IMR-90 (cell line): ENCODE measurements at regions not wholly inside any gene's neighbourhood (a gene's known extent, or its start where the extent isn't known, plus 50 kb on each side); places are given as distances from the start of the nearest gene placed in this dataset.

Source experiments
- ATAC-seq: fragments of 200-7000 bp; cut with Tn5 transposase; 2 replicates; pipeline ENCODE4 v1.9.1; 2020; ENCODE audit warnings: low read depth, mild to moderate bottlenecking, moderate library complexity
- BruUV-seq: library from RNA; stranded (reverse); fragments of 400-500 nt; replicated peaks from 2 replicates; lab custom pipeline; 2021; lab: Mats Ljungman, UMichigan
- CTCF ChIA-PET: fragments of 300-600 bp; formaldehyde crosslinking; extraction: SDS; loops from one replicate; lab custom pipeline; 2021; ENCODE audit warnings: antibody characterized with exemption; lab: Yijun Ruan, JAX
- POLR2A ChIA-PET: fragments of 300-600 bp; sonication (Branson Sonifier 250); formaldehyde crosslinking; loops from one replicate; lab custom pipeline; 2022; ENCODE audit warnings: antibody characterized with exemption; ENCODE audit not compliant: unreplicated experiment; lab: Charles Lee
- DNase-seq: peaks from one replicate; pipeline ENCODE4 v3.0.0; 2013
- H2AFZ ChIP-seq: replicated peaks from 2 replicates; pipeline ENCODE3; 2013; ENCODE audit warnings: low read length, mild to moderate bottlenecking; ENCODE audit not compliant: poor library complexity
- H2AK5ac ChIP-seq: 2 replicates; pipeline ENCODE4 v1.6.1; 2013; ENCODE audit warnings: low read depth, low read length, inconsistent platforms
- H2AK9ac ChIP-seq: replicated peaks from 2 replicates; pipeline ENCODE3; 2013; ENCODE audit warnings: mild to moderate bottlenecking, low read depth, low read length, moderate library complexity; ENCODE audit not compliant: poor library complexity
- H2BK120ac ChIP-seq: 2 replicates; pipeline ENCODE4 v1.6.1; 2013; ENCODE audit warnings: low read depth, low read length, inconsistent platforms
- H2BK15ac ChIP-seq: 3 replicates; pipeline ENCODE4 v1.6.1; 2013; ENCODE audit warnings: low read depth, low read length, inconsistent platforms
- H2BK20ac ChIP-seq: 2 replicates; pipeline ENCODE4 v1.6.1; 2013; ENCODE audit warnings: low read depth, mild to moderate bottlenecking, inconsistent platforms, low read length, moderate library complexity
- H2BK5ac ChIP-seq: 2 replicates; pipeline ENCODE4 v1.6.1; 2013; ENCODE audit warnings: mild to moderate bottlenecking, low read depth, low read length, inconsistent platforms; ENCODE audit not compliant: poor library complexity, severe bottlenecking
- H3K14ac ChIP-seq: replicated peaks from 2 replicates; pipeline ENCODE4 v1.6.1; 2013; ENCODE audit warnings: low read depth, low read length, inconsistent platforms
- H3K18ac ChIP-seq: 2 replicates; pipeline ENCODE4 v1.6.1; 2013; ENCODE audit warnings: low read depth, low read length, control low read depth
- H3K23ac ChIP-seq: 2 replicates; pipeline ENCODE4 v1.6.1; 2013; ENCODE audit warnings: low read depth, low read length, inconsistent platforms
- H3K27ac ChIP-seq: 2 replicates; pipeline ENCODE4 v1.5.1; 2013; ENCODE audit warnings: mild to moderate bottlenecking, control low read depth, low read length; ENCODE audit not compliant: insufficient read depth
- H3K27me3 ChIP-seq: 2 replicates; pipeline ENCODE4 v1.6.1; 2013; ENCODE audit warnings: low read length; ENCODE audit not compliant: control insufficient read depth, insufficient read depth
- H3K36me3 ChIP-seq: 2 replicates; pipeline ENCODE4 v1.6.1; 2013; ENCODE audit warnings: low read length, mixed read lengths; ENCODE audit not compliant: control insufficient read depth, insufficient read depth
- H3K4ac ChIP-seq: 2 replicates; pipeline ENCODE4 v1.6.1; 2013; ENCODE audit warnings: low read depth, low read length, inconsistent platforms
- H3K4me1 ChIP-seq: 2 replicates; pipeline ENCODE4 v1.6.1; 2013; ENCODE audit warnings: low read length, mixed read lengths; ENCODE audit not compliant: control insufficient read depth, insufficient read depth
- H3K4me2 ChIP-seq: 2 replicates; pipeline ENCODE4 v1.6.1; 2013; ENCODE audit warnings: low read depth, mild to moderate bottlenecking, control low read depth, low read length, moderate library complexity
- H3K4me3 ChIP-seq: 2 replicates; pipeline ENCODE4 v1.5.1; 2013; ENCODE audit warnings: low read depth, mild to moderate bottlenecking, control low read depth, low read length, moderate library complexity; ENCODE audit not compliant: insufficient read depth
- H3K56ac ChIP-seq: 2 replicates; pipeline ENCODE4 v1.6.1; 2013; ENCODE audit warnings: low read length, inconsistent platforms; ENCODE audit not compliant: insufficient read depth; ENCODE audit errors: extremely low read depth
- H3K79me1 ChIP-seq, 2 experiments: 2 replicates each; pipeline ENCODE4 v1.6.1; 2013; ENCODE audit warnings: low read length in 2 of 2, inconsistent platforms in 1 of 2, low read depth in 1 of 2
- H3K9ac ChIP-seq: 2 replicates; pipeline ENCODE4 v1.6.1; 2013; ENCODE audit warnings: low read depth, low read length, control low read depth
- H3K9me1 ChIP-seq: 2 replicates; pipeline ENCODE4 v1.6.1; 2013; ENCODE audit warnings: low read length, inconsistent platforms; ENCODE audit not compliant: insufficient read depth
- H3K9me3 ChIP-seq: 2 replicates; pipeline ENCODE4 v1.6.1; 2013; ENCODE audit warnings: low read length; ENCODE audit not compliant: control insufficient read depth, insufficient read depth
- H4K20me1 ChIP-seq: 2 replicates; pipeline ENCODE4 v1.6.1; 2013; ENCODE audit warnings: low read length, inconsistent platforms; ENCODE audit not compliant: insufficient read depth
- H4K5ac ChIP-seq: 2 replicates; pipeline ENCODE4 v1.6.1; 2013; ENCODE audit warnings: mild to moderate bottlenecking, low read depth, low read length, control low read depth
- H4K8ac ChIP-seq, 2 experiments: 2 replicates each; pipeline ENCODE4 v1.6.1; 2013; ENCODE audit warnings: low read depth in 2 of 2, low read length in 2 of 2, control low read depth in 1 of 2, inconsistent platforms in 1 of 2
- H4K91ac ChIP-seq: 2 replicates; pipeline ENCODE4 v1.6.1; 2013; ENCODE audit warnings: low read depth, low read length, inconsistent platforms; ENCODE audit not compliant: insufficient read depth
- BHLHE40 ChIP-seq: fragments of 150-350 bp; IDR thresholded peaks from 2 replicates; pipeline ENCODE4 v1.6.1; 2016; ENCODE audit warnings: mild to moderate bottlenecking, low read depth, low read length
- CEBPB ChIP-seq: IDR thresholded peaks from 2 replicates; pipeline ENCODE4 v1.6.1; 2012; ENCODE audit warnings: low read depth, low read length, improper control_type of control experiment
- CTCF ChIP-seq: conservative IDR thresholded peaks from 2 replicates; pipeline ENCODE4 v1.5.1; 2012; ENCODE audit warnings: mild to moderate bottlenecking, low read depth, low read length, improper control_type of control experiment
- MAZ ChIP-seq: IDR thresholded peaks from 2 replicates; pipeline ENCODE4 v1.6.1; 2012; ENCODE audit warnings: low read depth, mild to moderate bottlenecking, low read length, improper control_type of control experiment, moderate library complexity, borderline replicate concordance
- MXI1 ChIP-seq: IDR thresholded peaks from 2 replicates; pipeline ENCODE4 v1.6.1; 2012; ENCODE audit warnings: low read depth, mild to moderate bottlenecking, low read length, moderate library complexity, borderline replicate concordance
- NFE2L2 ChIP-seq: fragments of 150-350 bp; IDR thresholded peaks from 2 replicates; pipeline ENCODE4 v1.6.1; 2016; ENCODE audit warnings: low read depth, mild to moderate bottlenecking, low read length
- RAD21 ChIP-seq: IDR thresholded peaks from 2 replicates; pipeline ENCODE4 v1.6.1; 2012; ENCODE audit warnings: low read length, improper control_type of control experiment
- RCOR1 ChIP-seq: IDR thresholded peaks from 2 replicates; pipeline ENCODE4 v1.6.1; 2012; ENCODE audit warnings: mild to moderate bottlenecking, low read length, improper control_type of control experiment; ENCODE audit not compliant: insufficient replicate concordance
- SMC3 ChIP-seq: fragments of 150-350 bp; IDR thresholded peaks from 2 replicates; pipeline ENCODE4 v1.6.1; 2016; ENCODE audit warnings: low read depth, mild to moderate bottlenecking, antibody characterized with exemption, low read length, moderate library complexity
- WGBS, 2 experiments: methylation state at CpG; one replicate each; pipeline versions ENCODE4 v1.1.5 to v1.1.7; 2013; ENCODE audit warnings: missing lambda C conversion rate in 2 of 2; ENCODE audit not compliant: insufficient read length in 1 of 2; ENCODE audit errors: extremely low coverage in 2 of 2; 5-methylcytosine and 5-hydroxymethylcytosine counted together
- dilution Hi-C: fragments of 300-500 bp; cut with HindIII; formaldehyde crosslinking; loops from one replicate; pipeline ENCODE4 v1.14.3; 2018; ENCODE audit warnings: low sequenced_read_pairs; ENCODE audit not compliant: unreplicated experiment
- in situ Hi-C: fragments of 300-500 bp; cut with MboI; formaldehyde crosslinking; loops from 3 replicates; pipeline ENCODE4 v1.14.3; 2019; ENCODE audit warnings: low sequenced_read_pairs, inconsistent platforms, mixed read lengths
- intact Hi-C: fragments of 100-400 bp; cut with micrococcal nuclease; formaldehyde crosslinking; loops from 2 replicates; pipeline ENCODE4 v1.10.0; 2022

GRCh38 chr11:70819022-70819421 lies 420.7 kb downstream of the CTTN start:
- no peak for ATAC-seq
- no peak for DNase-seq
- WGBS, 2 experiments, result 54% methylated on average over 5 of the region's 15 CpGs; no CpG with 5 or more reads in 1 of the 2 experiments

More at GRCh38 chr11:70819022-70819421, 420.7 kb downstream of the CTTN start:
- Histone ChIP-seq H2BK5ac (no peak overlapping the region), H3K18ac (no peak overlapping the region), H3K36me3 (peaks cover 4% of the 10 kb centered on the region; the same call in 1 of the 2 replicates), H3K79me1 (no peaks in the 10 kb centered on the region), H3K4me2 (no peak overlapping the region), H2AFZ (no peak overlapping the region), H2BK120ac (no peak overlapping the region), H3K56ac (no peak overlapping the region), H3K4me3 (no peak overlapping the region), H3K27me3 (peaks cover 2% of the 10 kb centered on the region; the same call in 1 of the 2 replicates), H2BK20ac (no peak overlapping the region), H2BK15ac (no peak overlapping the region), H3K23ac (no peak overlapping the region), H3K9me3 (no peaks in the 10 kb centered on the region; the same call in 1 of the 2 replicates), H3K27ac (no peak overlapping the region), H4K8ac (no peak overlapping the region), H4K5ac (no peak overlapping the region), H4K91ac (no peak overlapping the region), H3K9ac (no peak overlapping the region), H3K4ac (no peak overlapping the region), H3K4me1 (no peaks in the 10 kb centered on the region), H3K9me1 (no peaks in the 10 kb centered on the region), H3K14ac (no peak overlapping the region), H2AK9ac (no peak overlapping the region), H4K20me1 (no peaks in the 10 kb centered on the region; the same call in 1 of the 2 replicates), H2AK5ac (no peak overlapping the region)
- ChIA-PET CTCF (no interaction called here), POLR2A (no interaction called here)
- dilution Hi-C loops, result no loop called here
- in situ Hi-C loops, result no loop called here
- TF ChIP-seq CTCF, result no peak
- no peak for TF ChIP-seq MXI1
- TF ChIP-seq BHLHE40, result no peak
- no peak for TF ChIP-seq CEBPB
- no peak for TF ChIP-seq MAZ
- TF ChIP-seq RCOR1, result no peak
- TF ChIP-seq SMC3, result no peak
- TF ChIP-seq NFE2L2, result no peak
- TF ChIP-seq RAD21, result no peak
- intact Hi-C loops, result loop anchor here (5.0 kb wide), 1 partner anchor 263 kb away; no protein-coding TSS in a partner anchor
- no TSS peak for BruUV-seq
